Central memory CD8-positive, alpha-beta T cell (primary cell): ENCODE measurements at regions not wholly inside any gene's neighbourhood (a gene's known extent, or its start where the extent isn't known, plus 50 kb on each side); places are given as distances from the start of the nearest gene placed in this dataset.
"Not testable (repeated sequence)": the region's sequence is repeated elsewhere in the genome, so short reads cannot be mapped to it uniquely, and the experiment has no call there.

Experiments
- ATAC-seq: fragments of 150-1000 bp; cut with Tn5 transposase; replicated peaks from 2 replicates; pipeline ENCODE4 v1.10.0; 2022; ENCODE audit warnings: mild to moderate bottlenecking, moderate FRiP score, moderate number of reproducible peaks; ENCODE audit not compliant: poor library complexity, severe bottlenecking; ENCODE audit errors: extremely low read depth
- DNase-seq, 2 donors: peaks; one replicate each; pipeline ENCODE4 v3.0.0; 2021; ENCODE audit warnings: low spot score in 2 of 2
- H3K27ac Mint-ChIP-seq: one replicate; pipeline ENCODE4 v1.8.0; 2022; ENCODE audit warnings: low read depth, mild to moderate bottlenecking, moderate library complexity, mixed read lengths
- H3K27me3 Mint-ChIP-seq: one replicate; pipeline ENCODE4 v1.8.0; 2022; ENCODE audit warnings: mixed read lengths
- H3K36me3 Mint-ChIP-seq: one replicate; pipeline ENCODE4 v1.8.0; 2022; ENCODE audit warnings: mild to moderate bottlenecking, moderate library complexity, mixed read lengths; ENCODE audit not compliant: insufficient read depth
- H3K4me1 Mint-ChIP-seq: one replicate; pipeline ENCODE4 v1.8.0; 2022; ENCODE audit warnings: mixed read lengths
- H3K4me3 Mint-ChIP-seq: one replicate; pipeline ENCODE4 v1.8.0; 2022; ENCODE audit warnings: mild to moderate bottlenecking, moderate library complexity, mixed read lengths
- H3K9me3 Mint-ChIP-seq: one replicate; pipeline ENCODE4 v1.8.0; 2022; ENCODE audit warnings: mixed read lengths

- ATAC-seq (no peak), DNase-seq (no peak)
- no peaks in the 10 kb centered on the region for H3K36me3 Mint-ChIP-seq
- H3K27me3 Mint-ChIP-seq, result peaks cover 17% of the 10 kb centered on the region
- no peak overlapping the region for H3K4me3 Mint-ChIP-seq
- no peaks in the 10 kb centered on the region for H3K9me3 Mint-ChIP-seq
- no peak overlapping the region for H3K27ac Mint-ChIP-seq
- H3K4me1 Mint-ChIP-seq, result no peaks in the 10 kb centered on the region
Observed at GRCh38 chr20:19839053-19839452, 81.0 kb downstream of the RIN2 start.

- Mint-ChIP-seq H3K4me3 (no peak overlapping the region), H3K4me1 (no peaks in the 10 kb centered on the region), H3K27ac (no peak overlapping the region), H3K9me3 (peaks cover 6% of the 10 kb centered on the region), H3K36me3 (peaks cover 2% of the 10 kb centered on the region), H3K27me3 (peaks cover 9% of the 10 kb centered on the region)
- no peak for ATAC-seq
- DNase-seq, result no peak
Observed at GRCh38 chr20:19840111-19840710, 82.2 kb downstream of the RIN2 start.

- H3K4me1 Mint-ChIP-seq, result no peaks in the 10 kb centered on the region
- peaks cover 2% of the 10 kb centered on the region for H3K36me3 Mint-ChIP-seq
- DNase-seq (no peak), ATAC-seq (no peak)
- H3K9me3 Mint-ChIP-seq, result peaks cover 6% of the 10 kb centered on the region
- H3K27ac Mint-ChIP-seq, result no peak overlapping the region
- peaks cover 22% of the 10 kb centered on the region for H3K27me3 Mint-ChIP-seq
- H3K4me3 Mint-ChIP-seq, result no peak overlapping the region
Observed at GRCh38 chr20:19841740-19842139, 83.7 kb downstream of the RIN2 start.

- not testable (repeated sequence) for H3K4me3 Mint-ChIP-seq, H3K4me1 Mint-ChIP-seq, ATAC-seq, H3K36me3 Mint-ChIP-seq, H3K27ac Mint-ChIP-seq, DNase-seq, H3K9me3 Mint-ChIP-seq
- peaks cover 23% of the 10 kb centered on the region for H3K27me3 Mint-ChIP-seq
Observed at GRCh38 chr20:19844850-19845249, 86.8 kb downstream of the RIN2 start.

- no peak for DNase-seq
- ATAC-seq, result no peak
- Mint-ChIP-seq H3K27ac (no peak overlapping the region), H3K9me3 (peaks cover 6% of the 10 kb centered on the region), H3K36me3 (peaks cover 2% of the 10 kb centered on the region), H3K27me3 (peaks cover 38% of the 10 kb centered on the region), H3K4me3 (no peak overlapping the region), H3K4me1 (no peaks in the 10 kb centered on the region)
Observed at GRCh38 chr20:19847383-19847782, 89.3 kb downstream of the RIN2 start.

GRCh38 chr20:19849341-19850197 is 91.5 kb downstream of the RIN2 start:
- H3K27ac Mint-ChIP-seq, result no peak overlapping the region
- H3K36me3 Mint-ChIP-seq, result peaks cover under 1% of the 10 kb centered on the region
- no peaks in the 10 kb centered on the region for H3K4me1 Mint-ChIP-seq
- H3K27me3 Mint-ChIP-seq, result peaks cover 38% of the 10 kb centered on the region
- DNase-seq, result no peak
- ATAC-seq, result no peak
- H3K4me3 Mint-ChIP-seq, result no peak overlapping the region
- peaks cover 3% of the 10 kb centered on the region for H3K9me3 Mint-ChIP-seq

- H3K4me1 Mint-ChIP-seq, result no peaks in the 10 kb centered on the region
- no peak overlapping the region for H3K4me3 Mint-ChIP-seq
Observed at GRCh38 chr20:19850198-19850533, 92.1 kb downstream of the RIN2 start.

GRCh38 chr20:19851861-19852260 is 93.8 kb downstream of the RIN2 start:
- H3K4me1 Mint-ChIP-seq, result no peaks in the 10 kb centered on the region
- H3K27ac Mint-ChIP-seq, result no peak overlapping the region
- peaks cover 24% of the 10 kb centered on the region for H3K27me3 Mint-ChIP-seq
- DNase-seq (no peak), ATAC-seq (no peak)
- H3K36me3 Mint-ChIP-seq, result no peaks in the 10 kb centered on the region
- no peaks in the 10 kb centered on the region for H3K9me3 Mint-ChIP-seq
- H3K4me3 Mint-ChIP-seq, result no peak overlapping the region

More at GRCh38 chr20:19850198-19850533, 92.1 kb downstream of the RIN2 start:
- DNase-seq, result no peak
- ATAC-seq, result no peak
- Mint-ChIP-seq H3K27me3 (peaks cover 38% of the 10 kb centered on the region), H3K36me3 (no peaks in the 10 kb centered on the region), H3K9me3 (no peaks in the 10 kb centered on the region), H3K27ac (no peak overlapping the region)

GRCh38 chr20:19855416-19855815 is 97.4 kb downstream of the RIN2 start:
- peaks cover 6% of the 10 kb centered on the region for H3K9me3 Mint-ChIP-seq
- no peak overlapping the region for H3K27ac Mint-ChIP-seq
- peaks cover 11% of the 10 kb centered on the region for H3K27me3 Mint-ChIP-seq
- no peak overlapping the region for H3K4me3 Mint-ChIP-seq
- no peaks in the 10 kb centered on the region for H3K4me1 Mint-ChIP-seq
- ATAC-seq, result no peak
- peaks cover 1% of the 10 kb centered on the region for H3K36me3 Mint-ChIP-seq
- DNase-seq, result no peak

GRCh38 chr20:19858466-19859371 is 100.7 kb downstream of the RIN2 start:
- DNase-seq, result no peak
- H3K4me3 Mint-ChIP-seq, result no peak overlapping the region
- peaks cover 7% of the 10 kb centered on the region for H3K27me3 Mint-ChIP-seq
- H3K4me1 Mint-ChIP-seq, result no peaks in the 10 kb centered on the region
- peaks cover 1% of the 10 kb centered on the region for H3K36me3 Mint-ChIP-seq
- ATAC-seq, result no peak
- peaks cover 6% of the 10 kb centered on the region for H3K9me3 Mint-ChIP-seq
- no peak overlapping the region for H3K27ac Mint-ChIP-seq

- no peak overlapping the region for H3K27ac Mint-ChIP-seq
- H3K27me3 Mint-ChIP-seq, result peaks cover 9% of the 10 kb centered on the region
- H3K4me3 Mint-ChIP-seq, result no peak overlapping the region
- H3K36me3 Mint-ChIP-seq, result peaks cover 1% of the 10 kb centered on the region
- H3K9me3 Mint-ChIP-seq, result peaks cover 6% of the 10 kb centered on the region
- H3K4me1 Mint-ChIP-seq, result no peaks in the 10 kb centered on the region
- ATAC-seq (no peak), DNase-seq (no peak)
Observed at GRCh38 chr20:19859444-19859843, 101.4 kb downstream of the RIN2 start.

- DNase-seq, result no peak
- Mint-ChIP-seq H3K27ac (no peak overlapping the region), H3K4me1 (no peaks in the 10 kb centered on the region), H3K9me3 (peaks cover 6% of the 10 kb centered on the region), H3K4me3 (no peak overlapping the region), H3K36me3 (peaks cover 1% of the 10 kb centered on the region), H3K27me3 (peaks cover 9% of the 10 kb centered on the region)
- no peak for ATAC-seq
Observed at GRCh38 chr20:19860737-19861136, 102.7 kb downstream of the RIN2 start.
